HG03045 (cell line): ENCODE measurements at regions not wholly inside any gene's neighbourhood (a gene's known extent, or its start where the extent isn't known, plus 50 kb on each side); places are given as distances from the start of the nearest gene placed in this dataset.
"Not testable (repeated sequence)": the region's sequence is repeated elsewhere in the genome, so short reads cannot be mapped to it uniquely, and the experiment has no call there.

Source experiments
- ATAC-seq: cut with Tn5 transposase; IDR thresholded peaks from one replicate; pipeline ENCODE4 v1.9.1; 2021; ENCODE audit warnings: mild to moderate bottlenecking, moderate library complexity; ENCODE audit not compliant: unreplicated experiment

- no peak for ATAC-seq
These were observed 265.1 kb upstream of the ALCAM start for GRCh38 chr3:105101603-105102002.

GRCh38 chr3:105103139-105103538 is 263.6 kb upstream of the ALCAM start:
- ATAC-seq = no peak

- ATAC-seq = no peak
These were observed 257.9 kb upstream of the ALCAM start for GRCh38 chr3:105108823-105109222.

- ATAC-seq = no peak
These were observed 247.8 kb upstream of the ALCAM start for GRCh38 chr3:105118905-105119304.

- no peak for ATAC-seq
These were observed 246.8 kb upstream of the ALCAM start for GRCh38 chr3:105119801-105120340.

- no peak for ATAC-seq
These were observed 235.8 kb upstream of the ALCAM start for GRCh38 chr3:105130911-105131310.

- no peak for ATAC-seq
These were observed 228.8 kb upstream of the ALCAM start for GRCh38 chr3:105137911-105138310.

GRCh38 chr3:105139881-105140560 is 226.7 kb upstream of the ALCAM start:
- no peak for ATAC-seq

GRCh38 chr3:105140899-105141367 is 225.8 kb upstream of the ALCAM start:
- ATAC-seq = no peak

GRCh38 chr3:105144837-105145236 is 221.9 kb upstream of the ALCAM start:
- ATAC-seq = no peak

- ATAC-seq = no peak
These were observed 221.2 kb upstream of the ALCAM start for GRCh38 chr3:105145511-105145910.

- not testable (repeated sequence) for ATAC-seq
These were observed 217.5 kb upstream of the ALCAM start for GRCh38 chr3:105149197-105149596.

GRCh38 chr3:105152987-105153386 is 213.7 kb upstream of the ALCAM start:
- no peak for ATAC-seq

- no peak for ATAC-seq
These were observed 212.0 kb upstream of the ALCAM start for GRCh38 chr3:105154692-105155091.

- no peak for ATAC-seq
These were observed 209.5 kb upstream of the ALCAM start for GRCh38 chr3:105157067-105157765.

GRCh38 chr3:105157766-105158085 is 209.0 kb upstream of the ALCAM start:
- ATAC-seq = no peak

- ATAC-seq = no peak
These were observed 208.4 kb upstream of the ALCAM start for GRCh38 chr3:105158286-105158685.

- no peak for ATAC-seq
These were observed 204.3 kb upstream of the ALCAM start for GRCh38 chr3:105162448-105162847.

GRCh38 chr3:105166893-105167292 is 199.8 kb upstream of the ALCAM start:
- ATAC-seq = no peak

GRCh38 chr3:105170423-105170822 is 196.3 kb upstream of the ALCAM start:
- no peak for ATAC-seq

- no peak for ATAC-seq
These were observed 192.6 kb upstream of the ALCAM start for GRCh38 chr3:105174017-105174615.

GRCh38 chr3:105177576-105177975 is 189.1 kb upstream of the ALCAM start:
- ATAC-seq = no peak
